MM.1S (cell line): ENCODE measurements at regions not wholly inside any gene's neighbourhood (a gene's known extent, or its start where the extent isn't known, plus 50 kb on each side); places are given as distances from the start of the nearest gene placed in this dataset.

Experiments used
- EZH2 ChIP-seq: fragments of 300-600 bp; sonication (generic); optimal IDR thresholded peaks from 2 replicates; pipeline ENCODE3; 2017; ENCODE audit warnings: low read depth, mild to moderate bottlenecking, antibody characterized with exemption, low read length, mixed read lengths
- TF ChIP-seq, protein P1 (sequence below): fragments of 300-600 bp; sonication (generic); IDR thresholded peaks from 2 replicates; pipeline ENCODE4 v1.5.1; 2016; ENCODE audit warnings: antibody characterized with exemption, low read length, mixed read lengths

GRCh38 chr16:65318590-65319257 is 196.9 kb upstream of the CDH11 start:
- TF ChIP-seq, protein P1, sequence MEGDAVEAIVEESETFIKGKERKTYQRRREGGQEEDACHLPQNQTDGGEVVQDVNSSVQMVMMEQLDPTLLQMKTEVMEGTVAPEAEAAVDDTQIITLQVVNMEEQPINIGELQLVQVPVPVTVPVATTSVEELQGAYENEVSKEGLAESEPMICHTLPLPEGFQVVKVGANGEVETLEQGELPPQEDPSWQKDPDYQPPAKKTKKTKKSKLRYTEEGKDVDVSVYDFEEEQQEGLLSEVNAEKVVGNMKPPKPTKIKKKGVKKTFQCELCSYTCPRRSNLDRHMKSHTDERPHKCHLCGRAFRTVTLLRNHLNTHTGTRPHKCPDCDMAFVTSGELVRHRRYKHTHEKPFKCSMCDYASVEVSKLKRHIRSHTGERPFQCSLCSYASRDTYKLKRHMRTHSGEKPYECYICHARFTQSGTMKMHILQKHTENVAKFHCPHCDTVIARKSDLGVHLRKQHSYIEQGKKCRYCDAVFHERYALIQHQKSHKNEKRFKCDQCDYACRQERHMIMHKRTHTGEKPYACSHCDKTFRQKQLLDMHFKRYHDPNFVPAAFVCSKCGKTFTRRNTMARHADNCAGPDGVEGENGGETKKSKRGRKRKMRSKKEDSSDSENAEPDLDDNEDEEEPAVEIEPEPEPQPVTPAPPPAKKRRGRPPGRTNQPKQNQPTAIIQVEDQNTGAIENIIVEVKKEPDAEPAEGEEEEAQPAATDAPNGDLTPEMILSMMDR = no peak
- no peak for TF ChIP-seq EZH2
